SIG-M5 (cell line): ENCODE measurements at regions not wholly inside any gene's neighbourhood (a gene's known extent, or its start where the extent isn't known, plus 50 kb on each side); places are given as distances from the start of the nearest gene placed in this dataset.

Experiments
- DNase-seq: peaks from one replicate; lab custom pipeline; 2025; lab: John Stamatoyannopoulos, UW

DNA sequence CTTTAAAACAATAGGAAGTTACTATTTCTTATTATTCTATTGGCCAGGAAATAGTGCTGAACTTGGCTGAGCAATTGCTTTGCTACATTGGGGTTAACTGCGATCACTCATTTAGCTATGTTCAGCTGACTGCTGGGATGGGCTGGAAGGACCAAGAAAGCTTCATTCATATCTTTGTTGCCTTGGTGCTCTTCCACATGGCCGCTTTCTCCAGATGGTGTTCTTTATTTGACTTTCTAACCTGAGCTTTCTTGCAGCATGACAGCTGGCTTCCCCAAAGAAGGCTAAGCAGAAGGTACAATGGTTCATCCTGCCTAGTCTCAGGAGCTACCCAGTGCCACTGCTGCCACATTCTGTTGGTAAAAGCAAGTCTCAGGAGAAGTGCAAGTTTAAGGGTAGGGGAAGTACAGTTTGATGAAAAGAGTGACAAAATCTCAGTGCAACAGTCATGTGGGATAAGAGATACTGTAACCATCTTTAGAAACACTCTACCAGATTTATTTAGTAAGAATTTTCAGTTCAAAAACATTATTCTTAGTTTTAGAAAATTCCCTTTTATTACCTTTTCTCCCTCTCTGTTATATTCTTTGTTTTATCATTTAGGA lies 180.6 kb upstream of the RBMS1 start:
- DNase-seq = no peak

DNA sequence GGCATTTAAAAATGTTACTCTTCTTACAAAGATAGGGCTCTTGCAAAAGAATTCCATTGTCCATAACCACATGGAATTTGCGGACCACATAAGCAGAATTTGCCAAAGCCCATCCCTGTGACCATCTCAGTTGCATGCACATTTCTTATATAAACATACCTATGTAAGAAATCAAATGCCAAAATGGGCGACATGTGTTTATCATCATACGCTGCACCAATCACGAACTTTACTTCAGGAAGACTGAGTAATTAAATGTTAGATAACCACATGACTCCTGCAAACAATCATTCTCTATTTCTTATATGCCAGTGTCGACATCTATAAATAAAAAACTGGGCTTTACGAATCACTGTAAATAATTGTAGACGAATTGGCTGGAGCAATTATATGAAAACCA lies 186.1 kb upstream of the RBMS1 start:
- no peak for DNase-seq

DNA sequence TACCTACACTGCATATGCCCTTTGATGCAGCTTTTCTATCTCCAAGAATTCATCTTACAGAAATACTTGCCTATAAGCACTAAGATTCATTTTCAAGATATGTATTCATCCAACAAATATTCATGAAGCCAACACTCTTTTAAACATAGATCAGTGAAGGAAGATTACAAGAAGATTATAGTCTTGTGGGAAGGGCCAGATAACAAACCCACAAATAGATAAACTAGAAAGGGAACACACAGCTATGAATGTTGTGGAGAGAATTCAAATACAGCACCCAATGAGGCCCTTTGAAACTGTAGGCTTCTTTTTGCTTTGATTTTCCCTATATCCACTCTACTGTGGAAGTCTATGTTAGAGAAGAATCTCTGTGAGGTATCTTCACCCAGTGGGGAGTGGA lies 186.7 kb upstream of the RBMS1 start:
- DNase-seq = no peak

DNA sequence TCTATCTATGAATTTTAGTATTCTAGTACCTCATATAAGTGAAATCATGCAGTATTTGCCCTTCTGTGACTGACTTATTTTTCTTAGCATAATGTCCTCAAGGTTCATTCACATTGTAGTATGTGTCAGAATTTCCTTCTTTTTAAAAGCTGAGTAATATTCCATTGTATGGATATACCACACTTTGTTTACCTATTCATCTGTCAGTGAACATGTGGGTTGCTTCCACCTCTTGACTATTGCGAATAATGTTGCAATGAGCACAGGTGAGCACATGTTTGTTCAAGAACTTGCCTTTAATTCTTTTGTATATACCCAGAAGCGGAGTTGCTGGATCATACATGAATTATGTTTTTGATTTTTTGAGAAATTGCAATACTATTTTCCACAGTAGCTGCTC lies 187.4 kb upstream of the RBMS1 start:
- no peak for DNase-seq

DNA sequence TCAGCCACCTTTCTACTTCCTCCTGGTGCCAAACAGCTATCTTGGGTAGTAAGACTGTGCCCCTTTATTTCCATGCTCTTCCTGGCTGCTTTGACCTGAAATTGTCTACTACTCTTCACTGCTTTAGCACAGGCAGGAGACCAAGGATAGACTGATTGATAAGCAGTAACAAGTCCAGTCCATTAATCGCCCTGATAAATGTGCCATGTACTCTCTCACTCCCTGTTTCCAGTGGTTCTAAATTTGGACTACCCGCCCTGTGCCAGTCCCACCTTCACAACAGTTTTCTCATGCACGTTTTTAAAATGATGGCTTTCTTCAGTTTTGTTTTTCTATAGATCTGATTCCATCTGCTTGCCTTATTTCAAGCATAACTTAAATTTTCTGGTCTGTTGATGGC lies 189.6 kb upstream of the RBMS1 start:
- DNase-seq = no peak

DNA sequence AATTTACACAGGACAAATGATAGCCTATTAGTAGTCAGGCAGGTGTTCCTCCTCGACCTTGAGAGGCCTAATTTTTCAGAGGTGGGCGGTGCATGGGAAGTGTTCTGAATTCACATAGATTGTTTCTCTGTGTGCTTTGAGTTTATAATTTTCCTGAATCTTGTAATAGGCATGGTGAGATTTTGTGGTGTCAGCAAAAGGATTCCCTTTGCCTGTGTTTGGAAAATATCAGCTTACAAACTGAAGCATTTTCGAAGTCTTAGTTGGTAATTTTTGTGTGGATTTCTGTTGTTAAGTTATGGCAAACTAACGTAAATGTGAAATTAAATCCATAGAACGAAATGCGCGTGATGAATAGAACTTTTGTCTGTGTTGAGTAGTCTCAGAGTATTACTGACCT lies 194.0 kb upstream of the RBMS1 start:
- no peak for DNase-seq

DNA sequence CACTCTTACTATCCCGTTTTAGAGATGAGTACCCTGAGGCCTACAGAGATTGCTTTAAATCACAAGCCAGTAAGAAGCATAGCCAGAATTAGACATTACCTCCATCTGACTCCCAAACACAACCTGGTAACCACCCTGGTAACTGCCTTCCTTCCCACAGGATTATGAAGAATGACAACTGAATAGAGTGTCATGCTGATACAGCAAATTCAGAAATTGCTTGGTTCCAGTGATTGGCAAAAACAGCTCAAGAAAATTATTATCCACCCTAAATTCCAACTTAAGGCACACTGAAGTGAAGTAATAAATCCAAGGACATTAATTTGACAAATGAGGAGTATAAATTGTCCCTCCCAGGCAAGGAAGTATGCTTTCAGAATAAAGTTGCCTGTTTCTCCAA lies 195.8 kb upstream of the RBMS1 start:
- DNase-seq = no peak

DNA sequence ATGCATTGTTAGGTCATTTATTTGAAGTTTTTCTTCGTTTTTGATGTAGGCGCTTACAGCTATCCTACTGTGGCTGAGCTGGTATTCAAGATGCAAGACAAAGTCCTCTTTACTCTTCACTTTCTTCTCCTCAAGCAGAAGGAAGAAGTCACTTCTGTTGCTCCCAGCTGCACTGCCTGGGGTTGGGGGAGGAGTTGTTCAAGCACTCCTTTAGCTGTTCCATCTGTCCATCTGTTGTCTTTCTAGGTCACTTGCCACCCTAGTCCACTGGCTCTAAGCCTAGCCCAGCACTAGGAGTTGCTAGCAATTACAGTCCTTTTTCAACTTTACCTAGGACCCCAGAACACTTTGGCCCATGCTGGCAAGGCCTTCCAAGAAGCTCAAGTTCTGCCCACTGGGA lies 200.6 kb upstream of the RBMS1 start:
- no peak for DNase-seq

DNA sequence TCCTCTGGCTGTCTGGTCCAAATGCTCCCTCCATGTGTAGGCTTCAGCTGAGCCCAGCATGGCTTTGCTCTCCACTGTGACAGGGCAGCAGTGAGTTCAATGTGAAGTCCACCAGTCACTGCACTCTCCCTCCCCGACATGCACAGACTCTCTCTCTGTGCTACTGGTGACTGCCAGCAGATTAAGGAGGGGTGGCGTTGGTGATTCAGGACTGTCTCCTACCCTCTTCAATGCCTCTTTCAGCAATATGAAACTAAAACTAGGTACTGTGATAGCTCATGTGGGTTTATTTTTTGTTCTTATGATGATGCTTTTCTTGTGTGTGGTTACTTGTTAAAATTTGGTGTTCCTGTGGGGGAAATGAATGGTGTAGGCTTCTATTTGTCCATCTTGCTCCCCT lies 201.0 kb upstream of the RBMS1 start:
- DNase-seq = no peak

DNA sequence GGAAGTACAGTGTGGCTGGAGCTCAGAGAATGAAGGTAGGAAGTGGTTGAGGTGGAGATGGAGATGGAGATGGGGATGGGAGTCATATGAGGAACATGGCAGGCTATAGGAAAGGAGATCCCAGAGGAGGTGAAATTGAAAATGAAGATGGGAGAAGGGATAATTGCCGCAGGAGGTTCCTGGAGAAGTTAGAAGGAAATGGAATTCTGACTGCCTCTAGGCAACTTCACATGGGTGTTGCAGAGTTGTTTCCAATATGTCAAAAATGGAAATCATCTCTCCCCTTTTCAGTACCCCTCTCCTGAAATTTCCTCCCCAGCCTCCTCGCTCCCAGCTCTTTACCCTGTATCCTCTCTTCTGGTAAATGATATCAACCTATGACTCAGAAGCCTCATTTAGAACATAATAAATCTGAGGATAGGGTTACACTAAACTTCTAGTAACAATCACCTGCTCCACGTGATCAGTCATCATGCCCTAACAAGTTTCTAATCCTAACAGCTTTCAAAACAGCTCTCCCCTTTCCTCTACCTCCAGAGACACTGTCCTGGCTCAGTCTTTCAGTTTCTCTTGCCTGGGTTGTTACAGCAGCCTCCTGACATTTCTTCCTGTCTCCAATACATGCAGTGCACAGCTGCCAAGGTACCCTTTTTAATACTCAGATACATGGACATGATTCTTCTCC lies 201.9 kb upstream of the RBMS1 start:
- no peak for DNase-seq

DNA sequence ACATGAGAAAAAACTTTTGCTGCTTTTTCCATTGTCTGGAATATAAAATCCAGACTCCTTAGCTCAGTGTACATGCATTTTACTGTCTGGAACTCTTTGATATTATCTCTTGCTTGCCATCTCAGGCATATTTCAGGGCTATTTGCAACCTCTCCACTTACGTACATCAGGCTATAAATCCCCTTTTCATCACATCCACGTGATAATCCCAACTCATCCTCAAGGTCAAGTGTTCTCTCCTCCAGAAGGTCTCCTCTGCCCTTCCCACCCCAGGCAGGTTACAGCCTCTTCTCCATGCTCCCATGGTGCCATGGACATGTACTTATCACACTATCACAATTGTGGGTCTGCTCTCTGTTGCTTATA lies 202.5 kb upstream of the RBMS1 start:
- DNase-seq = no peak

DNA sequence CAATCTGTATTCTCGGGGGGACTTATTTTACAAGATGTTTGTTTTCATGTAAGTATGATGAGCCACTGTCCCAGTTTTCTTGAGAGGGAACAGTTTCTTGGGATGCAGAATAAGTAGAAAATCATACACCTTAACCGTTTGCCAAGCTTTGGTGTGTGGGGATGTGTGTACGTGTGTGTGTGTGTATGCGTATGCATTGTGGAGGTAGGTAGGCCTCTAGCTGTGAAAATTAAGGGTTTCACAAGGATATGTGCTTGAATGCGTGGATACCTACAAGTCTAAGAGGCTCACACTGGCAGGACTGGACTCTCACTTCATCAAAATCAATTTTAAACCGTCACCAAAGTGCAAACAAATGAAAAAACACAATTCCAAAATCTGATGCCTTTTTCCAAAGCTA lies 204.2 kb upstream of the RBMS1 start:
- DNase-seq = no peak

DNA sequence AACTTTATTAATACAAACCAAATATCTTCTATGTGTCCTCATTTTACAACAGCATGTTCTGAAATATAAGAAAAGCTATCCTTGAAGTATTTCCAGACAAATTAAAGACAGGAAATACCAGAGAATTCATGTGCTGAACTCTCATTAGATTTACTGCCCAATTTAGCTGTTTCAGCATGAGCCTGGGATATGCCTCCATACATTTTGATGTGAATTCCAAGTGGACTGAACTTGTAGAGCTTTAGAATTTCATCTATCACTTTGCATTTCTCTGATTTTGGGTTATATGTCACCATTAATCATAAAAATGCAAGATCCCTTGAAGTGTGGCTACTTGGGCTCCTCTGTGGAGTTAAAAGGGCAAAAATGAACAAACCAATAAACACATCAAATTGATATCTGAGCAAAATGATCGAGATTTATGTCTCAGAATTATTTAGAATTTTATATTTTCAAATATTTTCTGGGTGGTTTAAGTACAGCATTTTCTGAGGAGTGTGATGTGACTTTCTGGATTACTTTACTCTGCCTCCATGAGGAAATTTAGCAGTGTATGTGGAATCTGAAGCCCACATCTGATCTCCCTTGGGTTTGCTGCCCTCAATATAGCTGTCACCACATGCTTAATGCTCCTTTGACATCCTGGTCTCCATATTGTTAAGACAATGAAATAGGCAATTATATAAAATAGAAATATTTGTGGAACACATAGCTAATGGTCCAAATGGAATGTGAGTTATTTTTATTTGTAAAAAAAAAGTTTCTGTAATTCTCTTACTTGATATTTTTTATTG lies 206.6 kb upstream of the RBMS1 start:
- DNase-seq = no peak

DNA sequence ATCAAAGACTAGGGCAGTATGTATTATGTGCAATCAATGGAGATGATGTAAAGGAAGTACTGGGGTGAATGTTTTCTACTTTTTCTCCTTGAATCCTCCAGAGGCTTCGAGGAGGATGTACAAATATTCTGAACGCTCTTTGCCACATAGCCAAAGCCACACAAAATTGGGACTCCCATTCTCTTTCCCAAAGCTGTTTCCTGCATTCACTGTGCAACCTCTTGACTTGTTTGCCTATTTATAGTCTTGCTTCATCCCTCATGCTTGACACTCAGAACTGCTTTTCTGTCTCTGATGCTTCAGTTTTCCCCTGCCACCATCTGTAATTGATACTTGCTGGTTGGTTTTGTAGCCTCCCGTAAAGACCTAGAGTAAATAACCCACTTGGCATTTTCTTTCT lies 208.2 kb upstream of the RBMS1 start:
- no peak for DNase-seq

DNA sequence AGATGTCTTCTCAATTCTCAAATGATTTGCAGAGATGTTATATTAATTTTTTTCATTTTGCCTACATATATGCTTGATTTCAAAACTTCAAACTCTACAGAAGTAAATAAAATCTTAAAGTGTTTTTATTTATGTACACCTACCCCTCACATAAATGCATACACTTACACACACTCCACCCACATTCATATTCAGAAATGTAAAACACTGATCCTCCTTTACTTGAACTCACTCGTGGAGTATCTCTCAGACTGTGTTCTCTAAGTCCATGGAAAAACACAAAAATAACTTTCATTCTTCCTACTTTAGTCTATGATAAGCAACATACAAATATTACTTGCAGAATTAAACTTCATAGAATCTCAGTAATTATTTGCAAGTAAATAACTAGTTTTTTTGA lies 209.1 kb upstream of the RBMS1 start:
- no peak for DNase-seq

DNA sequence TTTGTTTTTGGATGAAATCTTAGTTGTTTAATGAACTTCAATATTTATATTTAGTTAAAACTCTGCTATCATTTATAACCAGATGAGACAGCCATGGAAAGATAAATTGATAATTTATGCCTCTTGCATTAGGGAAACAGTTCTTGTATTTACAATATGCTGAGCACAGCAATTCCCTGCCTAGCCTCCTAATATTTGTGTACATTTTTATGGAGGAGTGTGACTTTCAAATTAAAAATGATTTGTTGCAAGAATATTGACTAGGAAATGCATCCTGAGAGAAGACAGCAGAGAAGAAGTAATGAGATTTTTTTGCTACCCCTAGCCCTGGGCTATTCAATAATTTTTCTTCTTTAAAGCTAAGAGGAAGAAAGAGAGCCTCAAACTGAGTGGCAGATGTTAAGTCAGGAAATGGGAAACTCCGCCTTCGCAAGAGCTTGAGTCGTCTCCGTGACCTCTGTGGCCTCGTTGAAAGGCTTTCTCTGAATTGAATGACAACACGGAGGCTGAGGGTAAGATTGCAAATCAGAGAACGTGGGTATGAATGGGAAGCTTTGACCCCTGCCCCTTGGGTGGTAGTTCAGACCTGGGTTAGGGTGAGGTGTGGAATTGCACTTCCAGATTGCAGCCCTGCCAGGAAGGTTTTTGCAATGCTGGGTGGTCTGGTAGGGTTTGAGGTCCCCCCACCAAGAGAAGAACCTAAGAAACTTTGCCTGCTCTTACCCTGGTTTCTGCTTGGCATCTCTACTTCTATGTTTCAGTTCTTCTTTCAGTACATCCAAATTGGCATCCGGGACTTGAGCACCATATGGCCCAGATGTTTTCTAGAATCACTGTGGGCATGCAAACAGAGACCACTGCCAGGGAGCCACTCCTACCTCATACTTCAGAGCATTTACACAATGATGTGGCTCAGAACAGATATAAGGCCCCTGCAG lies 210.3 kb upstream of the RBMS1 start:
- DNase-seq = no peak

DNA sequence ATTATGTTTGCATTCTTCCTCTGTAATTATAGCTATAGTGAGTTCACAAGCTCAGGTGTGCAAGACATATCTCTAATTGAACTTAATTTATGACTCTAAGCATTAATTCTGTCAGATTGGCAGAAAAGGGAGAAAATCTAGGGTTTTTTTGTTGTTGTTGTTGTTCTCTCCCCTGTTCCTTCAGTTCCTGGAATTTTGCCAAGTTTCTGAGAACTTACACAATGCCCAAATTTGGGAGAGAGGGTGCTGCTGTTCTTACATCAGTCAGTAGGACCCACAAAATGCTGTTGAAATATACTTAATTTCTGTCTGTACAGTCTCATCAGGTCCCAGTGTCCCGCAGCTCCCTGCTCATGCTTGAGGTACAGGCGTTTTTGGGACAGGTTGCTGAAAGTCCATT lies 221.8 kb upstream of the RBMS1 start:
- no peak for DNase-seq

DNA sequence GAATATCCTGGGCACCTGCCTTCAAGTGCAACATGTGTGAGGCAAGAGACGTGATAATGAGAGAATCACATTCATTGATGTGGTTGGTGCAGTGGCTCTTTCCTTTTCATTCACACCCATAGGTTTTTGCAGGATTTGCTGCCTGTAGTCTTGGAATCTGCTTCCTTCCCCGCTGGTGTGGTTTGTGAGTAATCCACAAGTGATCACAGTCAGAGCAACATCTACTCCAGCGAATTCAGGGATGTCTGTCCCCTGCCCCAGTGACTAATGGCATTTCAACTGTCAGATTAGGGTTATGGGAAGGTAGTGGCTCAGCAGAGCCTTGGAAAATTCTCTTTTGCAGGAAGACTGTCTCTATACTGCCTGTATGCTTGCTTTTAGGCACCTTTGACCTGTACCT lies 225.5 kb upstream of the RBMS1 start:
- DNase-seq = no peak

DNA sequence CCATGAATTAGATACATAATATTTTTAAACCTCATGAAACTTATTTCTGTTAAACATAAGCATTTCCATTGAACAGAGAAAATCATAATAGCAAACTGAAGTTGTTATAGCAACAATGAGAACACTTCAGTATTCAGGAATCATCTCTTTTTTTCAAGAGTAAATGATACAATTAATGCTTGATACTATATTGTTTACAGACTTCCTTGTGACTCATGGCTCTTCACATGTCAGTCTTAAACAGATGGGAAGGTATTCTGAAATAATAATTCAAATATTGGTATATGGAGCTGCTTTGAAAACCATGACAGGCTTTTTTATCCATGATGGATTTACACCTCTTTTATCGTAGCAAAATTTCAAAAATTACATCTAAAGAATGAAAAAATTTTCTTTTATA lies 226.5 kb upstream of the RBMS1 start:
- no peak for DNase-seq

DNA sequence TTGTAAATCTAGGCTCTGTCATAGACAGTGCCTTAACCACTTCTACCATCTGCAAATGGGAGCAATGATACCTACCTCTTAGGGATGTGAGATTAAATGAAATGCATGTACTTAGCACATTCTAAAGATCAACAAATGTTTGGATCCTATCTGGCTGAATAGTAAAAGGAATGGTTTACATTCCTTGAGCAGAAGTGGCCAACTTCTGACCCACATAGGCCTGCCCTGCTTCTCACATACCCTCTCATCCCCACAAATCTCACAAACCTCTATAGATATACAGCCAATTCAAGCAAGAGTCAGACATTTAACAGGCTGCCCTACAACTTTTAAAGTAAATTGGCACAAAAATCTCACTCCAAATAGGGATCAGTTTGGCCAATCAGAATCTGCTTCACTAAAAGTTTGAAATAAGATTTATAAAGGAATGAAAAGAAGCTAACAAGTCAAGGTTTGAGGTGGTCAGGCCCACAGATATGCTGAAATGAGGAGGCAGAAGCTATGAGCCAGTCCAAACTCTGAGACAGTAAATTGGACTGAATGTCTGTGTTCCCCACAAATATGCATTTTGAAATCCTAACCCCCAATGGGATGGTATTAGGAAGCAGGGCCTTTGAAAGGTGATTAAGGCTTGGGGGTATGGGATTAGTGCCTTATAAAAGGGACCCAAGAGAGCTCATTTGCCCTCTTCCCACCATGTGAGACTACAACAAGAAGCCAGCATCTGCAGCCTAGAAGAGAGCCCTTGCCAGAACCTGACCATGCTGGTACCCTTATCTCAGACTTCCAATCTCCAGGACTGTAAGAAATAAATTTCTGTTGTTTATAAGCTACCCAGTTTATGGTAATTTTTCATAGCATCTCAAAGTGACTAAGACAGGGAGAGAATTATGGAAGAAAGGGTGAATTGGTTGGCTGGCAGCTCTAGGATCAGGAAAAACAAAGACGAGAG lies 227.8 kb upstream of the RBMS1 start:
- DNase-seq = no peak

DNA sequence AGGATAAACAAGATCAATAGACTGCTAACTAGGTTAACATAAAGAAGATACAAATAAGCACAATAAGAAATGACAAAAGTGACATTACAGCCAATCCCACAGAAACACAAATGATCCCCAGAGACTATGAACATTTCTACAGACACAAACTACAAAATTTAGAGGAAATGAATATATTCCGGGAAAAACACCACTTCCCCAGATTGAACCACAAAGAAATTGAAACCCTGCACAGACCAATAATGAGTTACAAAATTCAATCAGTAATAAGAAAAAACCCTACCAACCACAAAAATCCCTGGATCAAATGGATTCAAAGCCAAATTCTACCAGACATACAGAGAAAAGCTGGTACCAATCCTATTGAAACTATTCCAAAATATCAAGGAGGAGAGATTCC lies 232.4 kb upstream of the RBMS1 start:
- DNase-seq = no peak
